ENCODE measurements at regions not wholly inside any gene's neighbourhood (a gene's known extent, or its start where the extent isn't known, plus 50 kb on each side); places are given as distances from the start of the nearest gene placed in this dataset.

GRCh38 chr6:140772576-140772975, 1360.1 kb upstream of the GJE1 start:
- TF ChIP-seq EZH2 (IDR thresholded peaks at IDR 0.05; ENCODE audit: insufficient read depth, poor library complexity, severe bottlenecking) (no peak), EZH2phosphoT487 (IDR thresholded peaks at IDR 0.05; ENCODE audit: insufficient read depth, low read depth) (no peak)

All from GM23248 (cell line).